H1 (cell line): ENCODE measurements at regions not wholly inside any gene's neighbourhood (a gene's known extent, or its start where the extent isn't known, plus 50 kb on each side); places are given as distances from the start of the nearest gene placed in this dataset.

Source experiments
- CHD2 ChIP-seq: IDR thresholded peaks from 2 replicates; pipeline ENCODE4 v1.6.1; 2012; ENCODE audit warnings: low read length, improper control_type of control experiment
- CTCF ChIP-seq, 3 experiments: IDR thresholded peaks; 1 replicate in 2 of 3; 2 replicates in 1 of 3; pipeline versions ENCODE4 v1.5.1 to v1.6.1; 2011; ENCODE audit warnings: low read length in 3 of 3, mild to moderate bottlenecking in 3 of 3, inconsistent platforms in 2 of 3, low read depth in 1 of 3, moderate library complexity in 1 of 3; ENCODE audit not compliant: insufficient read depth in 1 of 3; ENCODE audit errors: control extremely low read depth in 1 of 3
- EP300 ChIP-seq, 2 experiments: IDR thresholded peaks; 1 replicate in 1 of 2; 2 replicates in 1 of 2; pipeline ENCODE4 v1.6.1; 2011 to 2012; ENCODE audit warnings: low read depth in 2 of 2, low read length in 2 of 2, mild to moderate bottlenecking in 2 of 2, borderline replicate concordance in 1 of 2, inconsistent platforms in 1 of 2, moderate library complexity in 1 of 2
- EZH2 ChIP-seq: fragments of 200-600 bp; sonication (generic); IDR thresholded peaks from 2 replicates; pipeline ENCODE4 v1.7.1; 2012; ENCODE audit warnings: low read depth, mild to moderate bottlenecking, moderate library complexity, low read length, inconsistent platforms; ENCODE audit not compliant: severe bottlenecking
- KDM1A ChIP-seq: fragments of 200-600, 300-600 bp; sonication (generic); IDR thresholded peaks from 2 replicates; pipeline ENCODE4 v1.7.1; 2016; ENCODE audit warnings: mild to moderate bottlenecking, low read length, borderline replicate concordance
- MAFK ChIP-seq: IDR thresholded peaks from 2 replicates; pipeline ENCODE4 v1.6.1; 2012; ENCODE audit warnings: low read depth, mild to moderate bottlenecking, improper control_type of control experiment, low read length
- POLR2A ChIP-seq, 2 experiments: IDR thresholded peaks; 1 replicate in 1 of 2; 2 replicates in 1 of 2; pipeline ENCODE4 v1.6.1; 2011; ENCODE audit warnings: low read depth in 2 of 2, low read length in 2 of 2, mild to moderate bottlenecking in 2 of 2; ENCODE audit errors: control extremely low read depth in 1 of 2
- POLR2AphosphoS5 ChIP-seq: IDR thresholded peaks from 2 replicates; pipeline ENCODE4 v1.6.1; 2011; ENCODE audit warnings: low read depth, low read length
- SRF ChIP-seq: IDR thresholded peaks from 2 replicates; pipeline ENCODE4 v1.6.1; 2011; ENCODE audit warnings: mild to moderate bottlenecking, low read depth, low read length, moderate library complexity
- USF2 ChIP-seq: IDR thresholded peaks from 2 replicates; pipeline ENCODE4 v1.6.1; 2011; ENCODE audit warnings: low read length, improper control_type of control experiment
- ZNF274 ChIP-seq: IDR thresholded peaks from 2 replicates; pipeline ENCODE4 v1.7.0; 2012; ENCODE audit warnings: low read length, borderline replicate concordance; ENCODE audit errors: extremely low read depth

GRCh38 chr4:119743644-119744043 is 115.0 kb upstream of the PDE5A start:
- TF ChIP-seq EP300 (IDR thresholded peaks at IDR 0.05; ENCODE audit: borderline replicate concordance in 1 of 2, low read depth in 2 of 2, low read length in 2 of 2) (no peak), KDM1A (no peak), CTCF (IDR thresholded peaks at IDR 0.05; ENCODE audit: control extremely low read depth in 1 of 3, insufficient read depth in 1 of 3, low read depth in 1 of 3, low read length in 3 of 3) (no peak), EZH2 (no peak), CHD2 (no peak), USF2 (no peak), POLR2A (IDR thresholded peaks at IDR 0.05; ENCODE audit: control extremely low read depth in 1 of 2, low read depth in 2 of 2, low read length in 2 of 2) (no peak), MAFK (no peak), POLR2AphosphoS5 (no peak), SRF (no peak), ZNF274 (no peak)
